ENCODE measurements at regions not wholly inside any gene's neighbourhood (a gene's known extent, or its start where the extent isn't known, plus 50 kb on each side); places are given as distances from the start of the nearest gene placed in this dataset.
"Not testable (repeated sequence)": the region's sequence is repeated elsewhere in the genome, so short reads cannot be mapped to it uniquely, and the experiment has no call there.

- no peak for DNase-seq
These were observed 687.7 kb upstream of the ARRDC3 start for GRCh38 chr5:92070786-92071185.

GRCh38 chr5:92064993-92065392 lies 681.9 kb upstream of the ARRDC3 start:
- no peak for DNase-seq

GRCh38 chr5:92051741-92052140 lies 668.6 kb upstream of the ARRDC3 start:
- no peak for DNase-seq

GRCh38 chr5:92050970-92051369 lies 667.9 kb upstream of the ARRDC3 start:
- DNase-seq, result no peak

- no peak for DNase-seq
These were observed 659.0 kb upstream of the ARRDC3 start for GRCh38 chr5:92041911-92042660.

GRCh38 chr5:92041206-92041605 lies 658.1 kb upstream of the ARRDC3 start:
- no peak for DNase-seq

- not testable (repeated sequence) for DNase-seq
These were observed 646.7 kb upstream of the ARRDC3 start for GRCh38 chr5:92029792-92030191.

GRCh38 chr5:92023555-92023954 lies 640.4 kb upstream of the ARRDC3 start:
- DNase-seq, result no peak

GRCh38 chr5:92023141-92023471 lies 640.0 kb upstream of the ARRDC3 start:
- no peak for DNase-seq

GRCh38 chr5:92022415-92023140 lies 639.5 kb upstream of the ARRDC3 start:
- no peak for DNase-seq

GRCh38 chr5:92019376-92019990 lies 636.4 kb upstream of the ARRDC3 start:
- no peak for DNase-seq

- DNase-seq, result no peak
These were observed 634.7 kb upstream of the ARRDC3 start for GRCh38 chr5:92017776-92018175.

- not testable (repeated sequence) for DNase-seq
These were observed 628.7 kb upstream of the ARRDC3 start for GRCh38 chr5:92011845-92012244.

- no peak for DNase-seq
These were observed 620.7 kb upstream of the ARRDC3 start for GRCh38 chr5:92003806-92004205.

- no peak for DNase-seq
These were observed 619.7 kb upstream of the ARRDC3 start for GRCh38 chr5:92002721-92003274.

GRCh38 chr5:91998774-91999173 lies 615.7 kb upstream of the ARRDC3 start:
- no peak for DNase-seq

GRCh38 chr5:91983869-91984268 lies 600.8 kb upstream of the ARRDC3 start:
- DNase-seq, result no peak

GRCh38 chr5:91978221-91978882 lies 595.2 kb upstream of the ARRDC3 start:
- DNase-seq, result no peak

GRCh38 chr5:91977579-91977978 lies 594.5 kb upstream of the ARRDC3 start:
- DNase-seq, result no peak

GRCh38 chr5:91976451-91976850 lies 593.3 kb upstream of the ARRDC3 start:
- no peak for DNase-seq

- no peak for DNase-seq
These were observed 580.0 kb upstream of the ARRDC3 start for GRCh38 chr5:91963166-91963565.

GRCh38 chr5:91957666-91958065 lies 574.5 kb upstream of the ARRDC3 start:
- DNase-seq, result no peak

- no peak for DNase-seq
These were observed 573.6 kb upstream of the ARRDC3 start for GRCh38 chr5:91956738-91957137.
